MM.1S (cell line): ENCODE measurements at regions not wholly inside any gene's neighbourhood (a gene's known extent, or its start where the extent isn't known, plus 50 kb on each side); places are given as distances from the start of the nearest gene placed in this dataset.
"Not testable (repeated sequence)": the region's sequence is repeated elsewhere in the genome, so short reads cannot be mapped to it uniquely, and the experiment has no call there.

Experiments
- DNase-seq: peaks from one replicate; pipeline ENCODE4 v3.0.0-alpha.2; 2015
- H2AFZ ChIP-seq: fragments of 300-600 bp; sonication (generic); 2 replicates; pipeline ENCODE4 v1.6.0; 2016; ENCODE audit warnings: antibody characterized with exemption, low read length
- H3F3A ChIP-seq: fragments of 300-600 bp; sonication (generic); 2 replicates; pipeline ENCODE4 v1.6.1; 2016; ENCODE audit warnings: mild to moderate bottlenecking, antibody characterized with exemption, low read length, moderate library complexity, mixed read lengths; ENCODE audit not compliant: insufficient read depth
- H3K27ac ChIP-seq: fragments of 300-600 bp; sonication (generic); 2 replicates; pipeline ENCODE4 v1.5.1; 2016; ENCODE audit warnings: mild to moderate bottlenecking, low read length
- H3K27me3 ChIP-seq: fragments of 300-600 bp; sonication (generic); replicated peaks from 2 replicates; pipeline ENCODE4 v1.6.0; 2016; ENCODE audit warnings: low read length; ENCODE audit not compliant: insufficient read depth
- H3K36me3 ChIP-seq: fragments of 300-600 bp; sonication (generic); replicated peaks from 2 replicates; pipeline ENCODE4 v1.6.1; 2016; ENCODE audit warnings: mild to moderate bottlenecking, low read length, mixed read lengths; ENCODE audit not compliant: insufficient read depth
- H3K4me1 ChIP-seq: fragments of 300-600 bp; sonication (generic); 2 replicates; pipeline ENCODE4 v1.6.1; 2016; ENCODE audit warnings: low read length, mixed read lengths
- H3K4me2 ChIP-seq: fragments of 300-600 bp; sonication (generic); 2 replicates; pipeline ENCODE4 v1.6.0; 2016; ENCODE audit warnings: low read depth, low read length
- H3K4me3 ChIP-seq: fragments of 300-600 bp; sonication (generic); 2 replicates; pipeline ENCODE4 v1.5.1; 2016; ENCODE audit warnings: low read length, mixed read lengths
- H3K79me2 ChIP-seq: fragments of 300-600 bp; sonication (generic); 2 replicates; pipeline ENCODE4 v1.6.1; 2016; ENCODE audit warnings: mixed run types, low read length, mixed read lengths
- H3K9ac ChIP-seq: fragments of 300-600 bp; sonication (generic); 2 replicates; pipeline ENCODE4 v1.6.1; 2016; ENCODE audit warnings: low read length, mixed read lengths
- H3K9me2 ChIP-seq: fragments of 300-600 bp; sonication (generic); replicated peaks from 2 replicates; pipeline ENCODE4 v1.6.1; 2016; ENCODE audit warnings: mild to moderate bottlenecking, low read length, mixed read lengths; ENCODE audit not compliant: insufficient read depth
- H3K9me3 ChIP-seq: fragments of 300-600 bp; sonication (generic); replicated peaks from 2 replicates; pipeline ENCODE4 v1.6.1; 2016; ENCODE audit warnings: mild to moderate bottlenecking, low read length, mixed read lengths; ENCODE audit not compliant: insufficient read depth
- H4K20me1 ChIP-seq: fragments of 300-600 bp; sonication (generic); 2 replicates; pipeline ENCODE4 v1.6.1; 2016; ENCODE audit warnings: mild to moderate bottlenecking, low read length, moderate library complexity, mixed read lengths; ENCODE audit not compliant: insufficient read depth
- EZH2 ChIP-seq: fragments of 300-600 bp; sonication (generic); optimal IDR thresholded peaks from 2 replicates; pipeline ENCODE3; 2017; ENCODE audit warnings: low read depth, mild to moderate bottlenecking, antibody characterized with exemption, low read length, mixed read lengths
- EZH2phosphoT487 ChIP-seq: fragments of 300-600 bp; sonication (generic); IDR thresholded peaks from 2 replicates; pipeline ENCODE4 v1.6.1; 2018; ENCODE audit warnings: antibody characterized with exemption, low read length
- TF ChIP-seq, protein P1 (sequence below): fragments of 300-600 bp; sonication (generic); IDR thresholded peaks from 2 replicates; pipeline ENCODE4 v1.5.1; 2016; ENCODE audit warnings: antibody characterized with exemption, low read length, mixed read lengths

- no peaks in the 10 kb centered on the region for H3K9me2 ChIP-seq
- no peak overlapping the region for H3K4me3 ChIP-seq
- no peak overlapping the region for H3K27ac ChIP-seq
- TF ChIP-seq EZH2phosphoT487 = no peak
- no peak for DNase-seq
- no peaks in the 10 kb centered on the region for H3F3A ChIP-seq
- H3K4me2 ChIP-seq = no peak overlapping the region
- H3K79me2 ChIP-seq = no peaks in the 10 kb centered on the region
- H3K4me1 ChIP-seq = no peaks in the 10 kb centered on the region
- no peak overlapping the region for H3K9ac ChIP-seq
- H3K9me3 ChIP-seq = no peaks in the 10 kb centered on the region
- no peak overlapping the region for H2AFZ ChIP-seq
- no peaks in the 10 kb centered on the region for H4K20me1 ChIP-seq
- no peaks in the 10 kb centered on the region for H3K27me3 ChIP-seq
- no peaks in the 10 kb centered on the region for H3K36me3 ChIP-seq
Observed at GRCh38 chr1:101448018-101448417, 211.2 kb downstream of the S1PR1 start.

GRCh38 chr1:101450691-101451090 lies 213.9 kb downstream of the S1PR1 start:
- not testable (repeated sequence) for H3K9me3 ChIP-seq, DNase-seq

GRCh38 chr1:101451888-101452287 lies 215.1 kb downstream of the S1PR1 start:
- DNase-seq = no peak
- H3K9ac ChIP-seq = no peak overlapping the region
- no peak overlapping the region for H3K27ac ChIP-seq
- H3F3A ChIP-seq = no peaks in the 10 kb centered on the region
- no peaks in the 10 kb centered on the region for H3K27me3 ChIP-seq
- H3K36me3 ChIP-seq = no peaks in the 10 kb centered on the region
- H3K4me1 ChIP-seq = no peaks in the 10 kb centered on the region
- TF ChIP-seq EZH2phosphoT487 (no peak), EZH2 (no peak)
- TF ChIP-seq, protein P1, sequence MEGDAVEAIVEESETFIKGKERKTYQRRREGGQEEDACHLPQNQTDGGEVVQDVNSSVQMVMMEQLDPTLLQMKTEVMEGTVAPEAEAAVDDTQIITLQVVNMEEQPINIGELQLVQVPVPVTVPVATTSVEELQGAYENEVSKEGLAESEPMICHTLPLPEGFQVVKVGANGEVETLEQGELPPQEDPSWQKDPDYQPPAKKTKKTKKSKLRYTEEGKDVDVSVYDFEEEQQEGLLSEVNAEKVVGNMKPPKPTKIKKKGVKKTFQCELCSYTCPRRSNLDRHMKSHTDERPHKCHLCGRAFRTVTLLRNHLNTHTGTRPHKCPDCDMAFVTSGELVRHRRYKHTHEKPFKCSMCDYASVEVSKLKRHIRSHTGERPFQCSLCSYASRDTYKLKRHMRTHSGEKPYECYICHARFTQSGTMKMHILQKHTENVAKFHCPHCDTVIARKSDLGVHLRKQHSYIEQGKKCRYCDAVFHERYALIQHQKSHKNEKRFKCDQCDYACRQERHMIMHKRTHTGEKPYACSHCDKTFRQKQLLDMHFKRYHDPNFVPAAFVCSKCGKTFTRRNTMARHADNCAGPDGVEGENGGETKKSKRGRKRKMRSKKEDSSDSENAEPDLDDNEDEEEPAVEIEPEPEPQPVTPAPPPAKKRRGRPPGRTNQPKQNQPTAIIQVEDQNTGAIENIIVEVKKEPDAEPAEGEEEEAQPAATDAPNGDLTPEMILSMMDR = no peak
- no peak overlapping the region for H3K4me2 ChIP-seq
- no peak overlapping the region for H3K4me3 ChIP-seq
- no peaks in the 10 kb centered on the region for H3K79me2 ChIP-seq
- H4K20me1 ChIP-seq = no peaks in the 10 kb centered on the region
- H3K9me2 ChIP-seq = no peaks in the 10 kb centered on the region
- H2AFZ ChIP-seq = no peak overlapping the region
- no peaks in the 10 kb centered on the region for H3K9me3 ChIP-seq

More at GRCh38 chr1:101450691-101451090, 213.9 kb downstream of the S1PR1 start:
- not testable (repeated sequence) for H3K4me3 ChIP-seq, H2AFZ ChIP-seq, H3K79me2 ChIP-seq, H3K27me3 ChIP-seq, H3K4me2 ChIP-seq, H3K27ac ChIP-seq, H3K4me1 ChIP-seq, H3K36me3 ChIP-seq, H3K9me2 ChIP-seq, H3F3A ChIP-seq, H4K20me1 ChIP-seq, H3K9ac ChIP-seq

GRCh38 chr1:101452825-101453224 lies 216.0 kb downstream of the S1PR1 start:
- no peaks in the 10 kb centered on the region for H3K9me2 ChIP-seq
- no peaks in the 10 kb centered on the region for H3K9me3 ChIP-seq
- H3K79me2 ChIP-seq = no peaks in the 10 kb centered on the region
- H3K4me1 ChIP-seq = no peaks in the 10 kb centered on the region
- H3K27ac ChIP-seq = no peak overlapping the region
- H3F3A ChIP-seq = no peaks in the 10 kb centered on the region
- H3K36me3 ChIP-seq = no peaks in the 10 kb centered on the region
- no peak overlapping the region for H2AFZ ChIP-seq
- H4K20me1 ChIP-seq = no peaks in the 10 kb centered on the region
- H3K4me3 ChIP-seq = no peak overlapping the region
- no peak for TF ChIP-seq EZH2phosphoT487
- no peaks in the 10 kb centered on the region for H3K27me3 ChIP-seq
- H3K9ac ChIP-seq = no peak overlapping the region
- H3K4me2 ChIP-seq = no peak overlapping the region
- no peak for DNase-seq

DNA sequence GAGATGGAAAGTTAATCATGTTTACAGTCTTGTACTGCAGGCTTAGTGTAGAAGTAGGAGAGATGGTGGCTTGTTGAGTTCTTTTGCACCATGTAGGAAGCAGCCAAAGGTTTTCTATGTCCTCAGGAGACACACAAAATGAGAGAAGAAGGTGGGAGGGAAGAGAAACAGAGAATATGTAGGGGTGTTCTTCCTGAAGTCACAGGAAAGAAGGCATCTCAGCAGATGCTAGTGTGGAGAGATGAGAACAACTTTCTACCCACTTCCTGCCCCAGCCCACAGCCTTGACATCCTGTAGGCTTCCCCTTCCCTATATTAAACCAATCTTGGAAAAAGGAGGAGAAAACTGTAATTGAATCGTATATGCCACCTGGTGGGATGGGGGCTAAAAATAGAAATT lies 217.0 kb downstream of the S1PR1 start:
- Histone ChIP-seq H3K36me3 (no peaks in the 10 kb centered on the region), H3K9ac (no peak overlapping the region), H3K79me2 (no peaks in the 10 kb centered on the region), H3K4me1 (no peaks in the 10 kb centered on the region), H3K27me3 (no peaks in the 10 kb centered on the region), H3K9me2 (no peaks in the 10 kb centered on the region), H3K27ac (no peak overlapping the region), H3K4me2 (no peak overlapping the region), H4K20me1 (no peaks in the 10 kb centered on the region), H3F3A (no peaks in the 10 kb centered on the region), H3K9me3 (no peaks in the 10 kb centered on the region), H2AFZ (no peak overlapping the region), H3K4me3 (no peak overlapping the region)
- DNase-seq = no peak
- TF ChIP-seq EZH2phosphoT487 (no peak), EZH2 (no peak)
- TF ChIP-seq, protein P1 = no peak
